ENCODE measurements at regions not wholly inside any gene's neighbourhood (a gene's known extent, or its start where the extent isn't known, plus 50 kb on each side); places are given as distances from the start of the nearest gene placed in this dataset.

- TF ChIP-seq, protein P1, sequence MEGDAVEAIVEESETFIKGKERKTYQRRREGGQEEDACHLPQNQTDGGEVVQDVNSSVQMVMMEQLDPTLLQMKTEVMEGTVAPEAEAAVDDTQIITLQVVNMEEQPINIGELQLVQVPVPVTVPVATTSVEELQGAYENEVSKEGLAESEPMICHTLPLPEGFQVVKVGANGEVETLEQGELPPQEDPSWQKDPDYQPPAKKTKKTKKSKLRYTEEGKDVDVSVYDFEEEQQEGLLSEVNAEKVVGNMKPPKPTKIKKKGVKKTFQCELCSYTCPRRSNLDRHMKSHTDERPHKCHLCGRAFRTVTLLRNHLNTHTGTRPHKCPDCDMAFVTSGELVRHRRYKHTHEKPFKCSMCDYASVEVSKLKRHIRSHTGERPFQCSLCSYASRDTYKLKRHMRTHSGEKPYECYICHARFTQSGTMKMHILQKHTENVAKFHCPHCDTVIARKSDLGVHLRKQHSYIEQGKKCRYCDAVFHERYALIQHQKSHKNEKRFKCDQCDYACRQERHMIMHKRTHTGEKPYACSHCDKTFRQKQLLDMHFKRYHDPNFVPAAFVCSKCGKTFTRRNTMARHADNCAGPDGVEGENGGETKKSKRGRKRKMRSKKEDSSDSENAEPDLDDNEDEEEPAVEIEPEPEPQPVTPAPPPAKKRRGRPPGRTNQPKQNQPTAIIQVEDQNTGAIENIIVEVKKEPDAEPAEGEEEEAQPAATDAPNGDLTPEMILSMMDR (IDR thresholded peaks at IDR 0.05; ENCODE audit: poor library complexity) = no peak
- TF ChIP-seq EZH2phosphoT487 (IDR thresholded peaks at IDR 0.05; ENCODE audit: low read depth, severe bottlenecking, unreplicated experiment) = no peak
Measured at GRCh38 chr2:118689456-118689855, 158.0 kb downstream of the EN1 start.

Measured in hepatocyte (in vitro differentiated cells).